H9 (cell line): ENCODE measurements at regions not wholly inside any gene's neighbourhood (a gene's known extent, or its start where the extent isn't known, plus 50 kb on each side); places are given as distances from the start of the nearest gene placed in this dataset.

Experiments
- DNase-seq: peaks from one replicate; pipeline ENCODE4 v3.0.0-alpha.2; 2017
- H2AFZ ChIP-seq: one replicate; pipeline ENCODE4 v1.6.1; 2013; ENCODE audit warnings: mild to moderate bottlenecking, low read length, control low read depth, moderate library complexity
- H2AK5ac ChIP-seq: 2 replicates; pipeline ENCODE4 v1.6.1; 2013; ENCODE audit warnings: low read length, control low read depth, mixed read lengths; ENCODE audit not compliant: insufficient read length
- H2BK120ac ChIP-seq: one replicate; pipeline ENCODE4 v1.6.1; 2013; ENCODE audit warnings: low read depth, mild to moderate bottlenecking, low read length, control low read depth, inconsistent platforms; ENCODE audit not compliant: poor library complexity, severe bottlenecking
- H2BK12ac ChIP-seq: 2 replicates; pipeline ENCODE4 v1.6.1; 2013; ENCODE audit warnings: low read length, control low read depth, mixed read lengths, low read depth; ENCODE audit not compliant: insufficient read length
- H2BK15ac ChIP-seq: 2 replicates; pipeline ENCODE4 v1.6.1; 2013; ENCODE audit warnings: low read depth, low read length, control low read depth
- H2BK20ac ChIP-seq: one replicate; pipeline ENCODE4 v1.6.1; 2013; ENCODE audit warnings: low read depth, mild to moderate bottlenecking, low read length, control low read depth, inconsistent platforms; ENCODE audit not compliant: poor library complexity, severe bottlenecking
- H2BK5ac ChIP-seq: 2 replicates; pipeline ENCODE4 v1.6.1; 2013; ENCODE audit warnings: low read length, control low read depth, mixed read lengths; ENCODE audit not compliant: insufficient read length
- H3K14ac ChIP-seq: 2 replicates; pipeline ENCODE4 v1.6.1; 2013; ENCODE audit warnings: low read length, control low read depth; ENCODE audit not compliant: insufficient read depth
- H3K18ac ChIP-seq: 2 replicates; pipeline ENCODE4 v1.6.1; 2013; ENCODE audit warnings: low read depth, mild to moderate bottlenecking, mixed read lengths, low read length, control low read depth; ENCODE audit not compliant: insufficient read length
- H3K23ac ChIP-seq: 2 replicates; pipeline ENCODE4 v1.6.1; 2013; ENCODE audit warnings: low read length, control low read depth, mixed read lengths, low read depth; ENCODE audit not compliant: insufficient read length
- H3K23me2 ChIP-seq: 2 replicates; pipeline ENCODE4 v1.6.1; 2013; ENCODE audit warnings: low read depth, mild to moderate bottlenecking, mixed read lengths, low read length, control low read depth; ENCODE audit not compliant: insufficient read length, poor library complexity, severe bottlenecking
- H3K27ac ChIP-seq: 2 replicates; pipeline ENCODE4 v1.5.1; 2013; ENCODE audit warnings: low read length, control low read depth, mixed read lengths, low read depth; ENCODE audit not compliant: insufficient read length
- H3K27me3 ChIP-seq: 2 replicates; pipeline ENCODE4 v1.6.1; 2013; ENCODE audit warnings: low read length, control low read depth, inconsistent platforms; ENCODE audit not compliant: insufficient read depth
- H3K4ac ChIP-seq: 2 replicates; pipeline ENCODE4 v1.6.1; 2013; ENCODE audit warnings: low read depth, mild to moderate bottlenecking, control low read depth, inconsistent platforms, low read length, moderate library complexity
- H3K4me1 ChIP-seq: 2 replicates; pipeline ENCODE4 v1.6.1; 2013; ENCODE audit warnings: low read length, control low read depth, inconsistent platforms; ENCODE audit not compliant: insufficient read depth
- H3K4me2 ChIP-seq: 2 replicates; pipeline ENCODE4 v1.6.1; 2013; ENCODE audit warnings: low read length, control low read depth, mixed read lengths; ENCODE audit not compliant: insufficient read length, insufficient read depth
- H3K56ac ChIP-seq: 2 replicates; pipeline ENCODE4 v1.6.1; 2013; ENCODE audit warnings: low read depth, mild to moderate bottlenecking, mixed read lengths, low read length, control low read depth; ENCODE audit not compliant: insufficient read length
- H3K79me1 ChIP-seq: 2 replicates; pipeline ENCODE4 v1.6.1; 2013; ENCODE audit warnings: low read depth, mild to moderate bottlenecking, moderate library complexity, low read length, control low read depth, inconsistent platforms; ENCODE audit not compliant: insufficient read depth, poor library complexity, severe bottlenecking
- H3K79me2 ChIP-seq: 2 replicates; pipeline ENCODE4 v1.6.1; 2013; ENCODE audit warnings: low read length, control low read depth, inconsistent platforms; ENCODE audit not compliant: insufficient read depth
- H3K9ac ChIP-seq: 2 replicates; pipeline ENCODE4 v1.6.1; 2013; ENCODE audit warnings: low read length, control low read depth, mixed read lengths; ENCODE audit not compliant: insufficient read length; ENCODE audit errors: extremely low read depth
- H3K9me3 ChIP-seq: one replicate; pipeline ENCODE4 v1.6.1; 2013; ENCODE audit warnings: low read depth, low read length, inconsistent platforms; ENCODE audit not compliant: control insufficient read depth
- H3T11ph ChIP-seq: one replicate; pipeline ENCODE4 v1.6.1; 2013; ENCODE audit warnings: mild to moderate bottlenecking, low read length, control low read depth, inconsistent platforms
- H4K20me1 ChIP-seq: one replicate; pipeline ENCODE4 v1.6.1; 2013; ENCODE audit not compliant: control insufficient read depth, insufficient read length, insufficient read depth
- H4K5ac ChIP-seq: 2 replicates; pipeline ENCODE4 v1.6.1; 2013; ENCODE audit warnings: low read depth, mild to moderate bottlenecking, mixed read lengths, low read length, control low read depth; ENCODE audit not compliant: insufficient read length
- H4K8ac ChIP-seq: replicated peaks from 2 replicates; pipeline ENCODE4 v1.6.1; 2013; ENCODE audit warnings: low read length, control low read depth, mixed read lengths, low read depth; ENCODE audit not compliant: insufficient read length
- H4K91ac ChIP-seq: 2 replicates; pipeline ENCODE4 v1.6.1; 2013; ENCODE audit warnings: low read depth, mild to moderate bottlenecking, moderate library complexity, mixed read lengths, low read length, control low read depth; ENCODE audit not compliant: insufficient read length
- H3K27ac Mint-ChIP-seq, 3 experiments: 2 replicates in 2 of 3; 3 replicates in 1 of 3; pipeline ENCODE4 v1.8.0; 2020 to 2021; ENCODE audit warnings: mixed read lengths in 3 of 3, mild to moderate bottlenecking in 1 of 3, moderate library complexity in 1 of 3
- H3K27me3 Mint-ChIP-seq: 2 replicates; pipeline ENCODE4 v1.8.0; 2021; ENCODE audit warnings: low read depth, mild to moderate bottlenecking, moderate library complexity, mixed read lengths
- H3K36me3 Mint-ChIP-seq, 3 experiments: 2 replicates in 2 of 3; 3 replicates in 1 of 3; pipeline ENCODE4 v1.8.0; 2020 to 2021; ENCODE audit warnings: low read depth in 3 of 3, mixed read lengths in 3 of 3; ENCODE audit not compliant: insufficient read depth in 1 of 3
- H3K4me1 Mint-ChIP-seq, 2 experiments: 2 replicates each; pipeline ENCODE4 v1.8.0; 2020; ENCODE audit warnings: mixed read lengths in 2 of 2
- H3K4me3 Mint-ChIP-seq, 2 experiments: 2 replicates in 1 of 2; 3 replicates in 1 of 2; pipeline ENCODE4 v1.8.0; 2020 to 2021; ENCODE audit warnings: mild to moderate bottlenecking in 2 of 2, mixed read lengths in 2 of 2, moderate library complexity in 1 of 2
- H3K9me3 Mint-ChIP-seq, 2 experiments: 2 replicates in 1 of 2; 3 replicates in 1 of 2; pipeline ENCODE4 v1.8.0; 2020; ENCODE audit warnings: mild to moderate bottlenecking in 2 of 2, mixed read lengths in 2 of 2, moderate library complexity in 1 of 2
- WGBS: extraction: QIAGEN DNeasy Blood & Tissue Kit; methylation state at CpG from one replicate; pipeline ENCODE4 v1.1.7; 2013; ENCODE audit warnings: missing lambda C conversion rate, low lambda C conversion rate, mixed read lengths; ENCODE audit not compliant: insufficient read length; ENCODE audit errors: extremely low coverage; 5-methylcytosine and 5-hydroxymethylcytosine counted together
- TF ChIP-seq, protein P1 (sequence below): fragments of 200-600 bp; sonication (generic); conservative IDR thresholded peaks from 3 replicates; pipeline ENCODE4 v1.8.0; 2021; ENCODE audit warnings: antibody characterized with exemption, mild to moderate bottlenecking

DNA sequence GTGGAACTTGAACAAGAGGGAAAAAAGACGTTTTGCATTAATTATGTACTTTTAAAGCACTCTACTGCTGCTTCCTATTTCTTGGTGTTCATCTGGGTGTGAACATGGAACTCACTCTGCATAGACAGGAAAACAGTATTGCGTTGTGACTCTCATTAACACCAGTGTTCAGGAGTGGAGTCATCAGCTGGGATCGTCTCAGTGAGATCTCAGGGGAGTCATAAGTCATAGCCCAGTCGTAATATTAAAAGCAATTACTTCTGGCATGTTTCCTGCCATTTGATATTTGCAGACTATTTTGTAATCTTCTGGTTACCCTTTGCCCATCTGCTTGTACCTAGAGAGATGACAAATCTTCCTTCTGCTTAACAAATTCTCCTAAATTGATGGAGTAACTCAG is 462.0 kb upstream of the ATP11B start:
- TF ChIP-seq, protein P1, sequence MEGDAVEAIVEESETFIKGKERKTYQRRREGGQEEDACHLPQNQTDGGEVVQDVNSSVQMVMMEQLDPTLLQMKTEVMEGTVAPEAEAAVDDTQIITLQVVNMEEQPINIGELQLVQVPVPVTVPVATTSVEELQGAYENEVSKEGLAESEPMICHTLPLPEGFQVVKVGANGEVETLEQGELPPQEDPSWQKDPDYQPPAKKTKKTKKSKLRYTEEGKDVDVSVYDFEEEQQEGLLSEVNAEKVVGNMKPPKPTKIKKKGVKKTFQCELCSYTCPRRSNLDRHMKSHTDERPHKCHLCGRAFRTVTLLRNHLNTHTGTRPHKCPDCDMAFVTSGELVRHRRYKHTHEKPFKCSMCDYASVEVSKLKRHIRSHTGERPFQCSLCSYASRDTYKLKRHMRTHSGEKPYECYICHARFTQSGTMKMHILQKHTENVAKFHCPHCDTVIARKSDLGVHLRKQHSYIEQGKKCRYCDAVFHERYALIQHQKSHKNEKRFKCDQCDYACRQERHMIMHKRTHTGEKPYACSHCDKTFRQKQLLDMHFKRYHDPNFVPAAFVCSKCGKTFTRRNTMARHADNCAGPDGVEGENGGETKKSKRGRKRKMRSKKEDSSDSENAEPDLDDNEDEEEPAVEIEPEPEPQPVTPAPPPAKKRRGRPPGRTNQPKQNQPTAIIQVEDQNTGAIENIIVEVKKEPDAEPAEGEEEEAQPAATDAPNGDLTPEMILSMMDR = no peak
- no peak overlapping the region for H2BK120ac ChIP-seq
- H4K91ac ChIP-seq = no peak overlapping the region
- H4K20me1 ChIP-seq = no peaks in the 10 kb centered on the region
- no peak overlapping the region for H3K14ac ChIP-seq
- H3K23me2 ChIP-seq = no peaks in the 10 kb centered on the region
- no peaks in the 10 kb centered on the region for H3K79me2 ChIP-seq
- H3K4ac ChIP-seq = no peak overlapping the region
- no peaks in the 10 kb centered on the region for H3K79me1 ChIP-seq
- no peak overlapping the region for H2AK5ac ChIP-seq
- H3K27ac ChIP-seq = no peak overlapping the region
- WGBS = no CpG with 5 or more reads among the region's 4 CpGs
- peaks cover 7% of the 10 kb centered on the region; the same call in 1 of the 2 replicates for H3K4me1 ChIP-seq
- no peak overlapping the region for H2BK12ac ChIP-seq
- no peak overlapping the region for H4K8ac ChIP-seq
- no peak for DNase-seq
- H4K5ac ChIP-seq = no peak overlapping the region
- no peak overlapping the region for H2BK15ac ChIP-seq
- no peak overlapping the region for H2BK20ac ChIP-seq
- Mint-ChIP-seq H3K27ac (no peak overlapping the region), H3K36me3 (0 out of 7 replicates have a peak, but pooled peaks cover 0 to 5% (median 0%) of the 10 kb centered on the region in 3 experiments), H3K27me3 (no peaks in the 10 kb centered on the region), H3K4me1 (peaks cover 20 to 21% of the 10 kb centered on the region in 2 experiments), H3K9me3 (peaks cover 0 to 4% of the 10 kb centered on the region in 2 experiments; a peak in 2 of 5 replicates), H3K4me3 (no peak overlapping the region)
- no peak overlapping the region for H2AFZ ChIP-seq
- no peak overlapping the region for H3K56ac ChIP-seq
- H3K23ac ChIP-seq = no peak overlapping the region
- H3K27me3 ChIP-seq = no peaks in the 10 kb centered on the region
- no peaks in the 10 kb centered on the region for H3K9me3 ChIP-seq
- no peak overlapping the region for H3K9ac ChIP-seq
- H3K18ac ChIP-seq = no peak overlapping the region
- no peak overlapping the region for H3T11ph ChIP-seq
- no peak overlapping the region for H2BK5ac ChIP-seq
- H3K4me2 ChIP-seq = no peak overlapping the region
